ENCODE measurements at regions not wholly inside any gene's neighbourhood (a gene's known extent, or its start where the extent isn't known, plus 50 kb on each side); places are given as distances from the start of the nearest gene placed in this dataset.

DNA sequence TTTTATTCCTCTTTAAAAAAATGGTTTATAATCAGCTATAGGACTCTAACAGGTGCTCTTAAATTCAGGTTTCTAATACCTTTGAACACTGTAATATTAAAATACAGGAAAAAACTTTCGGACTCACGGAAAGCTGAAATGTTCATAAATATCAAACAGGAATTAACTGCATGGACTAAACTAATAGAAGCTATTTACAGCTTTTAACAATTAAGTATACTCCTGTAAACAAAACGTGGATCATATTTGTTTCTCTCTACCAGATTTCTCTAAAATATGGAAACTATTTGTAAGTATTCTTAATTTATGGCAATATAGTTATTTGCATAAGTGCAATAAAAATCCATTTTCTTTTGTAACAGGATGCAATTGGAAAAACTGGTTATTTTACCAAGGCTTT is 108.9 kb upstream of the RESF1 start:
- TF ChIP-seq, protein P1, sequence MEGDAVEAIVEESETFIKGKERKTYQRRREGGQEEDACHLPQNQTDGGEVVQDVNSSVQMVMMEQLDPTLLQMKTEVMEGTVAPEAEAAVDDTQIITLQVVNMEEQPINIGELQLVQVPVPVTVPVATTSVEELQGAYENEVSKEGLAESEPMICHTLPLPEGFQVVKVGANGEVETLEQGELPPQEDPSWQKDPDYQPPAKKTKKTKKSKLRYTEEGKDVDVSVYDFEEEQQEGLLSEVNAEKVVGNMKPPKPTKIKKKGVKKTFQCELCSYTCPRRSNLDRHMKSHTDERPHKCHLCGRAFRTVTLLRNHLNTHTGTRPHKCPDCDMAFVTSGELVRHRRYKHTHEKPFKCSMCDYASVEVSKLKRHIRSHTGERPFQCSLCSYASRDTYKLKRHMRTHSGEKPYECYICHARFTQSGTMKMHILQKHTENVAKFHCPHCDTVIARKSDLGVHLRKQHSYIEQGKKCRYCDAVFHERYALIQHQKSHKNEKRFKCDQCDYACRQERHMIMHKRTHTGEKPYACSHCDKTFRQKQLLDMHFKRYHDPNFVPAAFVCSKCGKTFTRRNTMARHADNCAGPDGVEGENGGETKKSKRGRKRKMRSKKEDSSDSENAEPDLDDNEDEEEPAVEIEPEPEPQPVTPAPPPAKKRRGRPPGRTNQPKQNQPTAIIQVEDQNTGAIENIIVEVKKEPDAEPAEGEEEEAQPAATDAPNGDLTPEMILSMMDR (IDR thresholded peaks at IDR 0.05; ENCODE audit: low read depth, low read length, missing control alignments), result no peak
- H3K27ac ChIP-seq, result no peak overlapping the region
- H3K27me3 ChIP-seq (replicated peaks), result no peaks in the 10 kb centered on the region
- no peak overlapping the region for H3K4me3 ChIP-seq (ENCODE audit: low read depth, low read length)
- DNase-seq, result no peak
- in situ Hi-C loops (cut with HindIII; ENCODE audit: low pct_ligation_motif_present, low sequenced_read_pairs), result no loop called here
- H3K36me3 ChIP-seq (replicated peaks), result no peaks in the 10 kb centered on the region

DNA sequence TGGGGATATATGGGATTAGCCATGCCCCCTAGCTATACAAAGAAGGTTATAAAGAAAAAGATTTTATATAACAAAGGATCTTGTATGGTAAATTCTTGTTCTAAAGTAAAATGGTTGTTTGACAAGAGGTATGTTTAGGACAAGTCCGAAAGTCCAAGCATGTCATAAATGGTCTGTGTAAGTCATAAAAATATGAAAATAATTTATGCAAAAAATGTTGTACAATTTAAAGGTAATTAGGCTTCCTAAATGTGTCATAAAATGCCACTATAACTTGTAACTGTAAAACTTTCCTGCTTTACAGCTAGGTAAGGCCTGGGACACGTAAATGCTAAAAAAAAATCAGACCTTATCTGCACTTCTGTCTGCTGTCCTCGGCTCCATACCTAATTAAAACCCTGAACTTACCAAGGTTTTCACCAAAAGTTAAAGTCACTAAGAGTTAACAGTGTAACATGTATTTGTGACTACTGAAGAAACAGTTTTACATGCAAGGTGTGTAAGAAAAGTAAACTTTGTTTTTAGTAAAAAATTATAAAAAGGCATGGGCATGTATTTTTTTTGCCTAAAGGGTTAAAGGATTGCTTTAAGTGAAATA is 110.0 kb upstream of the RESF1 start:
- in situ Hi-C loops (cut with HindIII; ENCODE audit: low pct_ligation_motif_present, low sequenced_read_pairs), result no loop called here
- H3K36me3 ChIP-seq (replicated peaks), result no peaks in the 10 kb centered on the region
- no peak overlapping the region for H3K27ac ChIP-seq
- peak; percentile 11 for DNase-seq
- TF ChIP-seq, protein P1 (IDR thresholded peaks at IDR 0.05; ENCODE audit: low read depth, low read length, missing control alignments), result no peak
- no peaks in the 10 kb centered on the region for H3K27me3 ChIP-seq (replicated peaks)
- no peak overlapping the region for H3K4me3 ChIP-seq (ENCODE audit: low read depth, low read length)

DNA sequence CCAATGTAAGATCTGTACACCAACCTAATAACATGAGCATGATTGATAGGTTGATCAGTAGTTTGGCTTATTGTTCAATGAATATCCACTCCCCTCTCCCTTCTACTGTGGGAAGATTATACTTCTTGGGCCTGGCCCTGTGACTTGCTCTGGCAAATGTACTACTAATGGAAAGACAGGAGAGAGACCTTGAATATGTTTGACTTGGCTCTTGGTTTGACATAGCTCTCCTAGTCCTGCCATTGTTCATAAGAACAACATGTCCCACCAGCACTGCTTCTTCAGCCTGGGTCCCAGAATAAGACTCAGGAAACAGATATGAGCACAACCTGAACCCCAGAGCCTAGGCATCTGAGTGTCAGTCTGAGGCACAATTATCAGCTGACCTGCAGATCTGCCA is 112.8 kb upstream of the RESF1 start:
- Histone ChIP-seq H3K27me3 (replicated peaks) (no peaks in the 10 kb centered on the region), H3K4me3 (ENCODE audit: low read depth, low read length) (no peak overlapping the region), H3K36me3 (replicated peaks) (no peaks in the 10 kb centered on the region), H3K27ac (no peak overlapping the region)
- in situ Hi-C loops (cut with HindIII; ENCODE audit: low pct_ligation_motif_present, low sequenced_read_pairs), result no loop called here
- DNase-seq, result no peak
- TF ChIP-seq, protein P1 (IDR thresholded peaks at IDR 0.05; ENCODE audit: low read depth, low read length, missing control alignments), result no peak

DNA sequence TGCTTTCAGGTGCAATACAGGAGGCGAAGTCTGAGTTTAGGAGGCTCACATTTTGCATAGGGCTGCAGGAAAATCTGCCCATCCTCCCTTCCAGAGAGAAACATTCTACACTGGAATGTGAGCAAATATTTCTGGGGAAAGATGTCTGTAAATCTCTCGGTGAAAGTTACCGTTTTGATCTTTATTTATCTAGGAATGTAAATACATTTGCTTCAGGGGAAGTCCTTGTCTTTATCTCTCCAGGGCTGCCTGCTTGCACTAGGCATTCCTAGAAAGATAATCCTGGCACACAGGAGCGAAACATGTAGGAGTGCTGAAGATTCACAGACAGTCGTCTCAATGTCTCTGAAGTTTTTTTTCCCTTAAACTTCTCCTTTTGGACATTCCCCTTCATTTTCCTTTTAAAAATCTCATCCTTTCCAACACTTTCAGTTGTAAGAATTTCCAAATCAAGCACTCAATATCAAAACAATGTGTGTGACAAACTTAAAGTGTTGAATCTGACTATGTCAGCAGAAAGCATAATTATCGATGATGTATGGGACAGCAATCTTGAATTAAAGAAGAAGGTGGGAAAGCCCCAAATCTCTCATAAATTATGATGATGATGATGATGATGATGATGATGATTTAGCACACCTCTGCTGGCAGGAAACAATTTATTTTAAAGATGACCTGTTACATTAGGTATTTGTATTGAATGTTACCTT is 113.4 kb upstream of the RESF1 start:
- H3K36me3 ChIP-seq (replicated peaks), result no peaks in the 10 kb centered on the region
- DNase-seq, result no peak
- no peak overlapping the region for H3K27ac ChIP-seq
- no peaks in the 10 kb centered on the region for H3K27me3 ChIP-seq (replicated peaks)
- no peak overlapping the region for H3K4me3 ChIP-seq (ENCODE audit: low read depth, low read length)
- in situ Hi-C loops (cut with HindIII; ENCODE audit: low pct_ligation_motif_present, low sequenced_read_pairs), result no loop called here
- TF ChIP-seq, protein P1 (IDR thresholded peaks at IDR 0.05; ENCODE audit: low read depth, low read length, missing control alignments), result no peak

DNA sequence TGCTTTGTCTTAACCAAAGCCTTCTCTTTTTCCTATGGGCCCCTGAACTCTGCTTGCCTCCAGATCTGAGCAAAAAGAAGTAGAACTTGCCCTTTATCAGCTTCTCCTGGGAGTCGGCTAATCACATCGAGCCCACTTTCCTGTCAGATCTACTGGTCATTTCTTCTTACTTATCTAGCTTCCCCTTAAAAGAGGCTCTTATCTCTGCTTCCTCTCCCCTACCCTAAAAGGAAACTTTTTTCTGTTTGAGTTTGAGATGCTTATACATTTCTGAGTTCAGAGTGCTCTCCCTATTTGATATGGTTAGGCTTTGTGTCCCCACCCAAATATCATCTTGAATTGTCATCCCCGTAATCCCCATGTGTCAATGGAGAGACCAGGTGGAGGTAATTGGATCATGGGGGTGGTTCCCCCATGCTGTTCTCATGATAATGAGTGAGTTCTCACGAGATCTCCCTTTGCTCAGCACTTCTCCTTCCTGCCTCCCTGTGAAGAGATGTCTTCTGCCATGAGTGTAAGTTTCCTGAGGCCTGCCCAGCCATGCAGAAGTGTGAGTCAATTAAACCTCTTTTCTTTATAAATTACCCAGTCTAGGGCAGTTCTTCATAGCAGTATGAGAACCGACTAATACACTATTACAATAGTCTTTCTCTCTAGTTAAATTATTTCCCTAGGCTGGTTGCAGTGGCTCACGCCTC is 114.7 kb upstream of the AMN1 start:
- no peaks in the 10 kb centered on the region for H3K36me3 ChIP-seq (replicated peaks)
- no peak overlapping the region for H3K27ac ChIP-seq
- in situ Hi-C loops (cut with HindIII; ENCODE audit: low pct_ligation_motif_present, low sequenced_read_pairs), result no loop called here
- TF ChIP-seq, protein P1 (IDR thresholded peaks at IDR 0.05; ENCODE audit: low read depth, low read length, missing control alignments), result no peak
- no peak for DNase-seq
- H3K27me3 ChIP-seq (replicated peaks), result no peaks in the 10 kb centered on the region
- H3K4me3 ChIP-seq (ENCODE audit: low read depth, low read length), result no peak overlapping the region
